ENCODE measurements at regions not wholly inside any gene's neighbourhood (a gene's known extent, or its start where the extent isn't known, plus 50 kb on each side); places are given as distances from the start of the nearest gene placed in this dataset.

GRCh38 chr3:66717806-66718205 lies 217.0 kb upstream of the LRIG1 start:
- H3K4me3 ChIP-seq (ENCODE audit: low read depth, low read length): no peak overlapping the region
- no peak for TF ChIP-seq CTCF (conservative IDR thresholded peaks at IDR 0.05; ENCODE audit: low read depth, low read length)
- DNase-seq (ENCODE audit: low read depth): no peak

- no peak overlapping the region for H3K4me3 ChIP-seq (ENCODE audit: low read depth, low read length)
- DNase-seq (ENCODE audit: low read depth): no peak
- no peak for TF ChIP-seq CTCF (conservative IDR thresholded peaks at IDR 0.05; ENCODE audit: low read depth, low read length)
Observed at GRCh38 chr3:66719796-66720356, 219.1 kb upstream of the LRIG1 start.

GRCh38 chr3:66720508-66720907 lies 219.7 kb upstream of the LRIG1 start:
- no peak for TF ChIP-seq CTCF (conservative IDR thresholded peaks at IDR 0.05; ENCODE audit: low read depth, low read length)
- H3K4me3 ChIP-seq (ENCODE audit: low read depth, low read length): no peak overlapping the region
- DNase-seq (ENCODE audit: low read depth): no peak

GRCh38 chr3:66722675-66723074 lies 221.9 kb upstream of the LRIG1 start:
- TF ChIP-seq CTCF (conservative IDR thresholded peaks at IDR 0.05; ENCODE audit: low read depth, low read length): no peak
- DNase-seq (ENCODE audit: low read depth): peak; percentile 77
- H3K4me3 ChIP-seq (ENCODE audit: low read depth, low read length): no peak overlapping the region

DNA sequence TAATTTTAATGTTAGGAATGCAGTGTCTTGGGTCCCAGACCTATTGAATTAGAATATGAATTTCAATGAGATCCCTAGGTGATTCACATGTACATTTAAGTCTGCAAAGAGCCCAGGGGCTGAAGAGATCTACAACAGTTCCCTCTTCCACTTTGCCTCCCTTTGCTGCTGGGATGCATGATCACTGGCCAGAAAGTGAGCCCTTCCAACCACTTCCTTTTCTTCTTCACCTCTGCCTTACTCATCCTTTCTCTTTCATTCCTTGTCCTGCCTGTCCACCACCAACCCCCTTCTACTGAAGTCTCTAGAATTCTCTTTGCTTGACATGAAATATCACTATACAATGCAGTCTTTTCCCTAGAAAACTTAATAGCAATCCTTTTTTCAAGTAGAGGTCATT lies 222.4 kb upstream of the LRIG1 start:
- DNase-seq (ENCODE audit: low read depth): peak; percentile 18
- no peak for TF ChIP-seq CTCF (conservative IDR thresholded peaks at IDR 0.05; ENCODE audit: low read depth, low read length)
- H3K4me3 ChIP-seq (ENCODE audit: low read depth, low read length): no peak overlapping the region

DNA sequence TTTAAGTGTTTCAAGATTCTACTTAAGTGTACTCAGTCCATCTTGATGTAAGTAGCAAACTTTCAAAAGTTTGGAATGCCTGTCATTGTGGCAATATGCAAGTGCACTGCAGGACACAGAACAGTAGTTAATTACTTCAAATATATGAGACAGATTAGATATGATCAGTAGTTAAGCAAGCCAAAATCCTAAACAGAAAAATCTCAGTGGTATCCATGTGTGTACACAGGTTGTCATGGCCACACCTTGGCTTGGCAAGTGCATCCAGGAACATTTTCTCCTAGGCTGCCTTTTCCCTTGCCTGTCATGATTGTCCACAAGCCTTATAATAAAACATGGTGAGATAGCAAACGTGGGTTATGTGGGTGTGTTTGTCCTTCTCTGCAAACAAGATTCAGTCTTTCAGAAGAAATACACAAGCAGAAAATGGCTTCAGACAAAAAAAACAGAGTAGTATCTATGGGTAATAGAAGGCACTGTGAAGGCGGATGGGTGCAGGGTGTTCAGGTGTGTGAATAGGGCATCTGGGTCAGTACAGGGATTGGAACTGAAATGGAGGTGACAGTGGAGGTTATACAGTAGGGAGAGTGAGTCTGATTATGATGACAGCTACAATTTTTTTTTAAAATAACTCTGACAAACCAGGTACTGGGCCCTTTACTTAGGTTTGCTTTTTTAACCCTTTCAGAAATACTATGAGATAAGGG lies 229.0 kb upstream of the LRIG1 start:
- DNase-seq (ENCODE audit: low read depth): no peak
- no peak for TF ChIP-seq CTCF (conservative IDR thresholded peaks at IDR 0.05; ENCODE audit: low read depth, low read length)
- no peak overlapping the region for H3K4me3 ChIP-seq (ENCODE audit: low read depth, low read length)

Measured in choroid plexus epithelial cell (primary cell).